SK-N-SH (cell line): ENCODE measurements at regions not wholly inside any gene's neighbourhood (a gene's known extent, or its start where the extent isn't known, plus 50 kb on each side); places are given as distances from the start of the nearest gene placed in this dataset.

Experiments
- CTCF ChIA-PET: fragments of 300-600, 350-600 bp; formaldehyde crosslinking; extraction: SDS; loops from one replicate; lab custom pipeline; 2021; lab: Yijun Ruan, JAX
- POLR2A ChIA-PET: fragments of 350-600 bp; sonication (Branson Sonifier 250); formaldehyde crosslinking; extraction: SDS; loops from one replicate; lab custom pipeline; 2020; ENCODE audit warnings: antibody characterized with exemption, inconsistent platforms; lab: Yijun Ruan, JAX
- DNase-seq: peaks from one replicate; pipeline ENCODE4 v3.0.0; 2012
- H2AFZ ChIP-seq: fragments of 200-600 bp; sonication (generic); 2 replicates; pipeline ENCODE4 v1.8.1; 2016; ENCODE audit warnings: antibody characterized with exemption, mild to moderate bottlenecking, low read depth
- H3F3A ChIP-seq: fragments of 200-600 bp; sonication (generic); replicated peaks from 2 replicates; pipeline ENCODE3; 2016; ENCODE audit warnings: antibody characterized with exemption, mild to moderate bottlenecking; ENCODE audit not compliant: insufficient read depth
- H3K27ac ChIP-seq, 2 experiments: fragments of 200-500 bp in 1 of 2; fragments of 200-600 bp in 1 of 2; sonication (Bioruptor generic) in 1 of 2; sonication (generic), shearing (Covaris generic) in 1 of 2; 2 replicates each; pipeline versions ENCODE4 v1.5.1 to v1.6.1; 2014 to 2016; ENCODE audit warnings: low read depth in 2 of 2, inconsistent platforms in 1 of 2, low read length in 1 of 2, mild to moderate bottlenecking in 1 of 2, mixed read lengths in 1 of 2
- H3K27me3 ChIP-seq: fragments of 200-600 bp; sonication (generic), shearing (Covaris generic); 2 replicates; pipeline ENCODE4 v1.6.1; 2016; ENCODE audit warnings: mixed run types; ENCODE audit not compliant: insufficient read depth
- H3K36me3 ChIP-seq, 2 experiments: fragments of 200-500 bp in 1 of 2; fragments of 200-600 bp in 1 of 2; sonication (Bioruptor generic) in 1 of 2; sonication (generic) in 1 of 2; replicated peaks in 1 of 2; 2 replicates each; pipeline versions ENCODE3 to v1.5.1; 2014 to 2016; ENCODE audit warnings: low read length in 1 of 2, mild to moderate bottlenecking in 1 of 2; ENCODE audit not compliant: insufficient read depth in 2 of 2, control insufficient read depth in 1 of 2
- H3K4me1 ChIP-seq, 2 experiments: fragments of 200-500 bp in 1 of 2; fragments of 200-600 bp in 1 of 2; sonication (Bioruptor generic) in 1 of 2; sonication (generic), shearing (Covaris generic) in 1 of 2; 2 replicates each; pipeline versions ENCODE4 v1.5.1 to v1.6.1; 2014 to 2016; ENCODE audit warnings: low read depth in 1 of 2, low read length in 1 of 2, mixed run types in 1 of 2; ENCODE audit not compliant: insufficient read depth in 2 of 2, control insufficient read depth in 1 of 2
- H3K4me2 ChIP-seq: fragments of 200-600 bp; sonication (generic), shearing (Covaris generic); 2 replicates; pipeline ENCODE4 v1.6.1; 2017; ENCODE audit warnings: mixed run types
- H3K4me3 ChIP-seq, 2 experiments: fragments of 200-500 bp in 1 of 2; fragments of 200-600 bp in 1 of 2; sonication (Bioruptor generic) in 1 of 2; sonication (generic), shearing (Covaris generic) in 1 of 2; 2 replicates each; pipeline versions ENCODE4 v1.5.1 to v1.8.1; 2014 to 2016; ENCODE audit warnings: low read depth in 2 of 2, inconsistent platforms in 1 of 2, low read length in 1 of 2, mild to moderate bottlenecking in 1 of 2, mixed read lengths in 1 of 2, moderate library complexity in 1 of 2
- H3K79me2 ChIP-seq: fragments of 200-600 bp; sonication (generic); 2 replicates; pipeline ENCODE4 v1.8.1; 2017; ENCODE audit warnings: mild to moderate bottlenecking; ENCODE audit not compliant: insufficient read depth
- H3K9ac ChIP-seq: fragments of 200-600 bp; sonication (generic); 2 replicates; pipeline ENCODE4 v1.6.1; 2017; ENCODE audit warnings: mixed run types
- H3K9me2 ChIP-seq: fragments of 200-600 bp; sonication (generic); 2 replicates; pipeline ENCODE4 v1.6.1; 2017; ENCODE audit warnings: mixed run types
- H3K9me3 ChIP-seq: fragments of 200-600 bp; sonication (generic); 2 replicates; pipeline ENCODE4 v1.6.1; 2017; ENCODE audit warnings: mixed run types, mild to moderate bottlenecking, moderate library complexity
- H4K20me1 ChIP-seq: fragments of 200-600 bp; sonication (generic); 2 replicates; pipeline ENCODE4 v1.6.1; 2017; ENCODE audit warnings: mild to moderate bottlenecking, mixed run types; ENCODE audit not compliant: insufficient read depth
- EP300 ChIP-seq, 2 experiments: IDR thresholded peaks; 2 replicates each; pipeline versions ENCODE4 v1.4.0 to v1.6.1; 2012; ENCODE audit warnings: borderline replicate concordance in 1 of 2, low read depth in 1 of 2, low read length in 1 of 2
- FOSL2 ChIP-seq: IDR thresholded peaks from 2 replicates; pipeline ENCODE4 v1.4.0; 2012; ENCODE audit warnings: low read depth, mild to moderate bottlenecking, moderate library complexity, borderline replicate concordance
- FOXM1 ChIP-seq: IDR thresholded peaks from 2 replicates; pipeline ENCODE4 v1.4.0; 2012; ENCODE audit warnings: low read depth, mild to moderate bottlenecking
- GATA2 ChIP-seq: sonication (generic); formaldehyde crosslinking; IDR thresholded peaks from 2 replicates; pipeline ENCODE4 v1.5.0; 2020; ENCODE audit warnings: mild to moderate bottlenecking, missing genetic modification reagents
- JUND ChIP-seq: IDR thresholded peaks from 2 replicates; pipeline ENCODE4 v1.4.0; 2012
- MXI1 ChIP-seq: IDR thresholded peaks from 2 replicates; pipeline ENCODE4 v1.6.1; 2012; ENCODE audit warnings: mild to moderate bottlenecking, low read depth, low read length, improper control_type of control experiment
- RAD21 ChIP-seq: IDR thresholded peaks from 2 replicates; pipeline ENCODE4 v1.6.1; 2012; ENCODE audit warnings: mild to moderate bottlenecking, low read length
- RCOR1 ChIP-seq: fragments of 150-350 bp; IDR thresholded peaks from 2 replicates; pipeline ENCODE4 v1.6.1; 2017; ENCODE audit warnings: antibody characterized with exemption, low read length
- RFX5 ChIP-seq: IDR thresholded peaks from 2 replicates; pipeline ENCODE4 v1.6.1; 2012; ENCODE audit warnings: mild to moderate bottlenecking, improper control_type of control experiment, low read length
- RXRA ChIP-seq: IDR thresholded peaks from 2 replicates; pipeline ENCODE4 v1.4.0; 2012; ENCODE audit warnings: low read depth, mild to moderate bottlenecking, borderline replicate concordance
- SIN3A ChIP-seq: IDR thresholded peaks from 2 replicates; pipeline ENCODE4 v1.6.1; 2012; ENCODE audit warnings: low read depth, mild to moderate bottlenecking, low read length, moderate library complexity, borderline replicate concordance
- SMC3 ChIP-seq: IDR thresholded peaks from 2 replicates; pipeline ENCODE4 v1.6.1; 2012; ENCODE audit warnings: low read depth, low read length, improper control_type of control experiment
- TCF12 ChIP-seq: IDR thresholded peaks from 2 replicates; pipeline ENCODE4 v1.4.0; 2012
- TEAD4 ChIP-seq: IDR thresholded peaks from 2 replicates; pipeline ENCODE4 v1.4.0; 2012; ENCODE audit warnings: mild to moderate bottlenecking, borderline replicate concordance; ENCODE audit not compliant: insufficient read depth
- YY1 ChIP-seq: IDR thresholded peaks from 2 replicates; pipeline ENCODE4 v1.4.0; 2012; ENCODE audit warnings: low read depth, mild to moderate bottlenecking
- WGBS: methylation state at CpG from one replicate; pipeline ENCODE4 v1.1.6; 2017; ENCODE audit warnings: low lambda C conversion rate; 5-methylcytosine and 5-hydroxymethylcytosine counted together
- TF ChIP-seq, protein P1 (sequence below): fragments of 150-350 bp; IDR thresholded peaks from 2 replicates; pipeline ENCODE4 v1.6.1; 2016; ENCODE audit warnings: mild to moderate bottlenecking, low read depth, low read length
- TF ChIP-seq, protein P2 (sequence below): IDR thresholded peaks from 2 replicates; pipeline ENCODE4 v1.4.0; 2012; ENCODE audit warnings: low read depth
- TF ChIP-seq, protein P3 (sequence below): fragments of 150-350 bp; IDR thresholded peaks from 2 replicates; pipeline ENCODE4 v1.6.1; 2017; ENCODE audit warnings: antibody characterized with exemption, low read length, low read depth, borderline replicate concordance

DNA sequence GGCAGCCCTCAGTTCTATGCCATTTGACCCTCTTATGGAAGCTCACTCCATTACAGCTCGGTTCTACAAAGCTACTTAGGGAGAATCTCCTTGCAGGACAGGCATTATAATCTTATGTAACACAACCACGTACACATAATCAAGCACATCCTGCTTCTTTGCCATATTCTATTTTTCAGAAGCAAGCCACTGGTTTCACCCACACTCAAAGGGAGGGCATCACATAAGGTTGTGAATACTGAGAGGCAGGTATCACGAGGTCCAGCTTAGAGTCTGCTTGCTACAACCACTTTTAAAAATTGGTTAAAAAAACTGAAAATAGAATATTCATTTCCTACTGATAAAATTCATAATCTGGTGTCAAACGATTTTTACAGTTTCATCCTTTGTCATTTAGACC is 589.2 kb downstream of the SLC16A7 start (continued):
- TF ChIP-seq, protein P1, sequence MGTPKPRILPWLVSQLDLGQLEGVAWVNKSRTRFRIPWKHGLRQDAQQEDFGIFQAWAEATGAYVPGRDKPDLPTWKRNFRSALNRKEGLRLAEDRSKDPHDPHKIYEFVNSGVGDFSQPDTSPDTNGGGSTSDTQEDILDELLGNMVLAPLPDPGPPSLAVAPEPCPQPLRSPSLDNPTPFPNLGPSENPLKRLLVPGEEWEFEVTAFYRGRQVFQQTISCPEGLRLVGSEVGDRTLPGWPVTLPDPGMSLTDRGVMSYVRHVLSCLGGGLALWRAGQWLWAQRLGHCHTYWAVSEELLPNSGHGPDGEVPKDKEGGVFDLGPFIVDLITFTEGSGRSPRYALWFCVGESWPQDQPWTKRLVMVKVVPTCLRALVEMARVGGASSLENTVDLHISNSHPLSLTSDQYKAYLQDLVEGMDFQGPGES: no peak

DNA sequence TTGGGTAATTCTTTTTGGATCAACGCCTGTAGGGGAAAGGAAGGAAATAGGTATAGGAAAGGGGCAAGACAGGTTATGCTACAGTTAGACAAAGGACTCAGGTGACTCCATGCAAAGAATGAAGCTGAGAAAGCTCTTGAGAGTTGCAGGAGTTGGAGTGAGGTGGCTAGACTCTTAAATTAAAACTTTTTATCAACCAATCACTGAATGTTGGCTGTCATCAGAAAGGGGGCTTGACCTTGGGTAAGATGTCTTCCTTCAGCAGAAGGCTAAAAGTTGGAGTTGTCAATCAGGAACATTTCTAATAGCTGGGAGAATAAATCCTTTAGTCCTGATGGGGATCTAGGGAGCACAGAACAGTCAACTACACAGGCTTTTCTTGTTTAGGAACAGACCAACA is 595.4 kb downstream of the SLC16A7 start:
- Histone ChIP-seq H3K27ac (peak overlapping the region in 1 of 2 experiments; percentile 73; a peak in 2 of 4 replicates), H3K79me2 (no peaks in the 10 kb centered on the region), H3K4me3 (no peak overlapping the region), H3K9ac (no peak overlapping the region), H3K4me1 (peaks cover 0 to 11% of the 10 kb centered on the region in 2 experiments; a peak in 1 of 4 replicates), H3K27me3 (no peaks in the 10 kb centered on the region), H4K20me1 (no peaks in the 10 kb centered on the region), H3F3A (peaks cover 20% of the 10 kb centered on the region), H2AFZ (peak overlapping the region; percentile 39; the same call in 1 of the 2 replicates), H3K4me2 (peak overlapping the region; percentile 14; the same call in 1 of the 2 replicates), H3K36me3 (no peaks in the 10 kb centered on the region), H3K9me2 (no peaks in the 10 kb centered on the region), H3K9me3 (peaks cover 10% of the 10 kb centered on the region; the same call in 1 of the 2 replicates)
- POLR2A ChIA-PET: no interaction called here
- TF ChIP-seq FOXM1 (no peak), SMC3 (no peak), MXI1 (no peak), EP300 (IDR thresholded peaks at IDR 0.05; ENCODE audit: borderline replicate concordance in 1 of 2, low read depth in 1 of 2, low read length in 1 of 2) (no peak)
- TF ChIP-seq, protein P2, sequence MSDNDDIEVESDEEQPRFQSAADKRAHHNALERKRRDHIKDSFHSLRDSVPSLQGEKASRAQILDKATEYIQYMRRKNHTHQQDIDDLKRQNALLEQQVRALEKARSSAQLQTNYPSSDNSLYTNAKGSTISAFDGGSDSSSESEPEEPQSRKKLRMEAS: no peak
- TF ChIP-seq, protein P3, sequence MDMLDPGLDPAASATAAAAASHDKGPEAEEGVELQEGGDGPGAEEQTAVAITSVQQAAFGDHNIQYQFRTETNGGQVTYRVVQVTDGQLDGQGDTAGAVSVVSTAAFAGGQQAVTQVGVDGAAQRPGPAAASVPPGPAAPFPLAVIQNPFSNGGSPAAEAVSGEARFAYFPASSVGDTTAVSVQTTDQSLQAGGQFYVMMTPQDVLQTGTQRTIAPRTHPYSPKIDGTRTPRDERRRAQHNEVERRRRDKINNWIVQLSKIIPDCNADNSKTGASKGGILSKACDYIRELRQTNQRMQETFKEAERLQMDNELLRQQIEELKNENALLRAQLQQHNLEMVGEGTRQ: no peak
- DNase-seq: no peak
- CTCF ChIA-PET: no interaction called here
- WGBS: 13% methylated on average over 1 of the region's 1 CpG

DNA sequence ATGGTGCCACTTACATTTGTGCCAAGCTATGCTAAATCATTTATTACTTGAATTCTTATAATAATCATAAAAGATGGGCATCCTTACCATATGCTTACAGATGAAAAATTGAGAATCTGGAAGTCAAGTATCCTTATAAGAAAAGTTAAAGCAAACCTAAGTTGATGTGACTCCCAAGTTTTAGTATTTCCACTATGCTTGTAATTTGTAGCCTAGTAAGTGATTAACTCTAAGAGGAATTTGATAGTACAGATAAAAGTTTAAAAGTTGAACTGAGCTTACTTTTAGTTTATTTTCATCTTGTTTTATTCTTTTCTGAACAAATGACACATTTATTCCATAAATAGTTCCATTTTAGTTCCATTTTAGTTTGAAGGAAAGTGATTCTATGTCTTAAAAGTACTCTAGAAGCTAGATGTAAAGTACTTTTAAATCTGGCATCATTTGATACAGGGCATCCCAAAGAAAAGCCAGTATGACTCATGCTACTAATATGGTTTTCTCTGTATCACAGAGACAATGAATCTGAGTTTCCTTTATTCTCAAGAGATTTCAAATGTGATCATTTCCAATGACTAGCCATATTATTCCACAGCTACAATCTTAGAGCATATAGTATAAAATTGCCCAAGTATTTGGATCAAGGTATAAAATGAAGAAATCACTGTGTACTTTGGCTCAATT is 596.0 kb downstream of the SLC16A7 start:
- DNase-seq: no peak
- no peaks in the 10 kb centered on the region for H3K9me2 ChIP-seq
- POLR2A ChIA-PET: no interaction called here
- no peaks in the 10 kb centered on the region for H3K27me3 ChIP-seq
- peaks cover 0 to 11% of the 10 kb centered on the region in 2 experiments; a peak in 1 of 4 replicates for H3K4me1 ChIP-seq
- H3K79me2 ChIP-seq: no peaks in the 10 kb centered on the region
- H3K36me3 ChIP-seq: no peaks in the 10 kb centered on the region
- peak overlapping the region in 1 of 2 experiments; percentile 73; a peak in 2 of 4 replicates for H3K27ac ChIP-seq
- no peak overlapping the region for H3K4me3 ChIP-seq
- peak overlapping the region; percentile 39; the same call in 1 of the 2 replicates for H2AFZ ChIP-seq
- CTCF ChIA-PET: no interaction called here
- peaks cover 10% of the 10 kb centered on the region; the same call in 1 of the 2 replicates for H3K9me3 ChIP-seq
- TF ChIP-seq TCF12 (no peak), FOSL2 (peak; percentile 23; the same call in 1 of the 2 replicates), RFX5 (no peak), GATA2 (CRISPR knock-in tag) (no peak), RXRA (no peak), EP300 (IDR thresholded peaks at IDR 0.05; ENCODE audit: borderline replicate concordance in 1 of 2, low read depth in 1 of 2, low read length in 1 of 2) (no peak), YY1 (no peak), TEAD4 (no peak), SIN3A (no peak), RCOR1 (no peak), JUND (peak; percentile 41), RAD21 (no peak)
- TF ChIP-seq, protein P2: no peak
- H4K20me1 ChIP-seq: no peaks in the 10 kb centered on the region
- peaks cover 20% of the 10 kb centered on the region for H3F3A ChIP-seq
- H3K4me2 ChIP-seq: peak overlapping the region; percentile 14; the same call in 1 of the 2 replicates
- no peak overlapping the region for H3K9ac ChIP-seq
